HG02884 (cell line): ENCODE measurements at regions not wholly inside any gene's neighbourhood (a gene's known extent, or its start where the extent isn't known, plus 50 kb on each side); places are given as distances from the start of the nearest gene placed in this dataset.

Experiments used
- ATAC-seq: cut with Tn5 transposase; IDR thresholded peaks from one replicate; pipeline ENCODE4 v1.9.1; 2021; ENCODE audit warnings: mild to moderate bottlenecking, moderate library complexity; ENCODE audit not compliant: unreplicated experiment

DNA sequence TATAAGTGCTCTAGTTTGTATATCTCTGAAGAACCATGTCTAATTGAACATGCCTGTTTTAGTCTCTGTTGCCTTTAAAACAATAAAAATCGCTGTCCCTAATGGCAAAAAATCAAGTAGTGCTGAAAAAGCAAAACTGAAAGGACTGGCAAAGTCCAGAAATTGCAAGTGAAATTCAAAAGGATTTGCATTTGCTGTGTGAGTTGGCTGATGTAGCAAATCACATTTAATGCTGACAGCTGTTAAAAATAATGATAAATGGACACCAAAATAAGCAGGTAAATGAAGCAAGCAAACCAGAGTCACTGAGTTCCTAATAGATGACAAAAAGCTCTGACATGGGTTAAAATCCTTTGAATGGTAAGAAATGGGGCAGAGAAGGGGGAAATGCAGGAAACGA, 874.1 kb downstream of the GRM8 start:
- no peak for ATAC-seq

DNA sequence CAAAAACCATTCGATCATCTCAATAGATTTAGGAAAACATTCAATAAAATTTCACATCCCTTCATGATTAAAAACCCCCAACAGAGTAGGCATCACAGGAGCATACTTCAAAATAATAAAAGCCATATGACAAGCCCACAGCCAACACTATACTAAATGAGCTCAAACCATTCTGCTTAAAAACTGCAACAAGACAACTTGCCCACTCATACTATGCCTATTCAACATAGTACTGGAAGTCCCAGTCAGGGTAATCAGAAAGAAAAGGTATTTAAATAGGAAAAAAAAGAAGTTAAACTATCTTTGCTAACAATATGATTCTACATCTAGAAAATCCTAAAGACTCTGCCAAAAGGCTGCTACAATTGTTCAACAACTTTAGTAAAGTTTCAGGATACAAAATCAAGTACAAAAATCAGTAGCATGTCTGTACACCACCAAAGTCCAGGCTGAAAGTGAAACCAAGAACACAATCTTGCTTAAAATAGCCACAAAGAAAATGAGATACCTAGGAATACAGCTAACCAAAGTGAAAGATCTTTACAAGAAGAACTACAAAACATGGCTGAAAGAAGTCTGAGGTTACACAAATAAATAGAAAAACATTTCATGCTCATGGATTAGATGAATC, 882.6 kb downstream of the GRM8 start:
- ATAC-seq: no peak

DNA sequence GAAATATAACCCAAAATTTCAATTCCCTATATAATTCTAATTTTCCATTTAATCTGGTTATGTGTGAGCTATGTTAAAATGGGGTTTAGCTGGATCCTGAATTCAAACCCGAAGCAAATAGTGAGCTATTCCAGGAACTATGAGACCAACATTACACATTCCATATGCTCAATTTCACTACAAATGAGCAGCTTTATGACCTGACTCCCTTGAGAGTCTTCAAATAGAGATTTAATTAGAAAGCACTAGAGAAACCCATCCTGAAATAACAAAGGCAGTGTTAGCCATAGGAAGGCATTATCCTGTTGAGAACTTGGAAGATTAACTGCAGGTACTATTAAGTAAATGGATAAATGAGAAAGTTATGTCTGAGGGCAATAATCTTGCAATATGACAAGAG, 890.0 kb downstream of the GRM8 start:
- ATAC-seq: no peak

DNA sequence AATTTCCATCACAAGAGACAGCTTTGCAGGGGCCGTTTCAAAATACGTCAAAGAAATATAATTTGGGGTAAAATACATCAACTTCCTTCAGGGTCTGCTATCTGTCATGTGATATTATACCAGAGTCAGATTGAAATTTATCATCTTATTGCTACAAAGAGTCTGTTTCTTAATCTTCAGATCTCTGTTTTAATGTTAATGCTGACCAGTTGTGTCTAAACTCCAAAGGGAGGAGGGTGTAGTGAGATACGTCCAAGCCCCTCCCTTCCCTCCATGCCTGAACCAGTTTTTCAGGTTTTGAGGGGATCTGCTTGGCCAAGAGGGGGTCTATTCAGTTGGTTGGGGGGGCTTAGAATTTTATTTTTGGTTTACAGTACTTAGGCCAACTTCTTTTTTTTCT, 891.6 kb downstream of the GRM8 start:
- ATAC-seq: no peak

DNA sequence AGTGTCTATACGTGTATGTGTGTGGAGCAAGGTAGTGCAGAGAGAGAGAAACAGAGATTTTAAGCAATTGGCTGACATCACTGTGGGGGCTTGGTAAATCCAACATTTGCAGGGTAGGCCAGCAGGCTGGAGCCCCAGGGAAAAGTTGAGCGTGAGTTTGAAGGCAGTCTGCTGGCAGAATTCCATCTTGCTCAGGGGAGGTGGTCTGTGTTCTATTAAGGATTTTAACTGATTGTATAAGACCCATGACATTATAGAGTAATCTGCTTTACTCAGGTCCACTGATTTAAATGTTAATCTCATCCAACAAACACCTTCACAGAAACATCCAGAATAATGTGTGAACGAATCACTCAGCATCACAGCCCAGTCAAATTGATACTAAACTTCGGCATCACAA, 912.9 kb downstream of the GRM8 start:
- no peak for ATAC-seq

DNA sequence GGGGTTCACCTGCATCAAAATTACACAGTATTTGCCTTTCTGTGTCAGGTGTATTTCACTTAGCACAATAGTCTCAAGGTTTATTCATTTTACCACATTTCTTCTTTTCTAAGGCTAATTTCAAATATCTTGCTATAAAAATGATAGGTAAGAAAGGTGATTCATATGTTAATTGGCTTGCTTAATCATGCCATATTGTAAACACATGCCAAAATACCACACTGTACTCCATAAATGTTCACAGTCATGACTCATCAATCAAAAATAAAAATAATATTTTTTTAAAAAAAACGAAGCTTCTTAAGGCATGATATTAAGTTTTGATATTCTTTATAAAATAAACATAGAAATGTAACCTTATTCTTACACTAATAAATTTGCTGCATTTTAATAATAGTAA, 947.1 kb downstream of the GRM8 start:
- ATAC-seq: no peak

DNA sequence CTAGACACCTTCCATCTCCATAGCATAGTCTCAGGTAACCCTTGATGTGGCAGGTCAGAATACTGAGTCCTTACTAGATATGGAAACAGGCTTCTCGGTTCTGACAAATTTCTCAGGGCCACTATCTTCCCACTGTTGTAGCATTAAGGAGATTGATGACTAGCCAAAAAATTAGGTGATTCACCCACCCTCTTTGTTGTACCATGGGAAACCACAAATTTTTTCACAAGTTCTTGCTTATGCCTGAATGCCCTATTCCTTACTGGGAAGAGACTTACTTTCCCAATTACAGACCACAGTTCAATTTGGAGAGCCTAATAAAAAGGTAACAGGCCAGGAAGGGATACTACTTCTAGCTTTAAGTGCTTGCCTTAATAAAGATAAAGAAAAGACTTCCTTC, 948.8 kb downstream of the GRM8 start:
- no peak for ATAC-seq

DNA sequence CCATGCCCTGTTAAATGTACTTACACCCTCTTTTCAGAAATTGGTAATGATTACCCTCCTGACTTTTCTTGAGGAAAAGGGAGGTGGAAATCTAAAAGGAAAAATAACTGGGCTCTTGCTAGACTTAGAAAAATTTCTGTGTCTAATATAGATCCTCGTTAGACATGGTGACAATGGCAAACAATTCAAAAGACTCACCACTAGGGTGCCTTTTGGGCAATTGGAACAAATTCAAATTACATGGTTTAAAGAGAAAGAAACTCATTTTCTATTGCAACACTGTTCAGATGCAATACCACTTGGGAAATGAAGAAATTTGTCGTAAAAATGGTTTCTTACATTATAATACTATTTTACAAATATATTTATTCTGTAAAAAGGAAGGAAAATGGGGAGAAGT, 950.1 kb downstream of the GRM8 start:
- no peak for ATAC-seq

DNA sequence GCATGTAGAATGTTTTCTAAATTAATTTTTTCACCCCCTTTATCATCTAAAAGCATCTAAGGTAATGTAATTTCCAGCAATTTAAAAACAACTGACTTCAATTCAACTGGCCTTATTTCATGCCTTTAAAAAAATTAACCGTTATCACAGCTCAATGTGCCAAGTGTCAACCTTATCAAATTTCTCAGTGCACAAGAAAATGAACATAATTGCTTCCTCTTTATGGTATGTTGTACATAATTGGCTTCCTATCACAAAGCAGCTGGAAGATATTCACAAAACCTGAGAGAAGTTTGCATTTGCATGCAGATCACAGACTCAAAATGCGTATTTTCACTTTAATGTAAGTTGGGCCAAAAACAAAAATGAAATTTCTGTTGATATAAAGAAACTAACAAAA, 966.4 kb downstream of the GRM8 start:
- ATAC-seq: no peak

DNA sequence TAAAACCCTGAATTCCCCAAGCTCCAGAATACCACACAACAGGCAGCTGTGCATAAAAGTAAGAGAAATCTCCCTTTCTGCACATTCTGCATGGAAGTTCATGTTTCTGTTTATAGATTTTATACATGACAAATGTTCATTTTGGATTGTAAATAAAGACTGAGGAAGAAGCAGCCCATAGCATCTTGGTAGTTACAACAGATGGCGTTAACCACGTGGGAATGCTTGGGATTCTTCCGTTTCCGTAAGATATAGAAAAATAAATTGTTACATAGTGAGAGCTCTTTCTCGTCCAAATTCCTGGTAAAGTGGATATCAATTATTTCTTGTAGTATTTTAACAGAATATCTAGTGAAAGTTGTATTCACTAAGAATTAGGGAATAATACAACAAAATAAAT, 1016.5 kb downstream of the GRM8 start:
- no peak for ATAC-seq

DNA sequence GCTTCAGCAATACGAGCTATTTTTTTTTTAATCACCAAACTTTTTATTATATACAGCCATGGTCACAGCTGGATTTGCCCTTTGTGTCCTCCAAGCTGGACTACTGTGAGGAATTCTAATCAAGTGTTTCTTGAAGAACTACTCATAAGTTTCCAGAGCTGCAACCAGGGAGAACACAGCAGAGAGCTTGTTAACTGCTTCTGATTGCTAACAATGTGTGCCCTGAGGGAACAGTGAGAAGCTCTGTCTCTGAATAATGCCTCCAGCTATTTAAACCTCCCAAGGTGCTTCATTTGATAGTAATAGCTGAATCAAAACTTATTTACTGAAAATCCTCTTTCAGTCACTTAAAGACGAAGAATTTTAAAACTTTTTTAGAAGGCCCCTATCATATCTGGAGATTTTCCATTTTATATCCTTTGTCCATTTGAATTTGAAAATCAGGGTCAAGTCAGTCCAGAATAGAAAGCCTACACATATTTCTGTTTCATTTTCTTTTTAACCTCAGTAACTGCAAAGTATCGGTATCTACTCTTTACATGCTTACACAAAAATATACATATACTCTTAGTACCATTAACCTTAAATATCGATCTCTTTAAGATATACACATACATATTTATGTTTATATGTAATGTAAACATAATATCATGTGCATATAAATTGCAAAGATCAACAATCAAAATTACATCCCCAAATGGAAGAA, 1024.2 kb downstream of the GRM8 start:
- ATAC-seq: no peak

DNA sequence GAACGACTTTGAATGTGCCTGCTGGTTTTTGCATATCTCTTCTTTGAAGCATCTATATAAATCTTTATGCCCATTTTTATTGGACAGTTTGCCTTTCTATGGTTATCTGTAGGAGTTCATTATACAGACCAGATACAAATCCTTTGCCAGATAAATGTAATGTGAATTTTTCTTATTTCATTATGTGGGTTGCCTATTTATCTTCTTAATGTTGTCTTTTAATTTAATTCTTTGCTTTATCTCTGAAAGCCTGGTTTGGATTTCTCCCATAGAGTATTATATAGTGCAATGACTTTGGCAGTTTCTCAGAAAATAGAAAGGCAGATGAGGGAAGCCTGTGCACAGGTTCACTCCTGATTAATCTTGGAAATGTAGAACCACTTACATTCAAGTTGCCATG, 1025.1 kb downstream of the GRM8 start:
- no peak for ATAC-seq

DNA sequence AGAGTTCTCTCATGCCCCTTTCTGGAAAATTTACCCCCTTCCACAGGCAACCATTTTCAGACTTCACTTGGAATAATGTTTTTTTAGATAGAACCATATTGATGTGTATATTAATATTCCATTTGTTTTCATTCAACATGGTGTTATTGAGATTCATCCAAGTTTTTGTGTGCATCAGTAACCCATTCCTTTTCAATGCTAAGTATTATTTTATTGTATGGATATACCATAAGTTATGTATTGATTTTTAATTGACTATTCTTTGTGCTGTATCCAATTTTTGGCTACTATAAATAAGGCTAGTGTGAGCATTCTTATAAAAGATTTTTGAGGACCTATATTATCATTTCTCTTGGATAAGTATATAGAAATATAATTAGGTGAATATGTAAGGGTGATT, 1025.7 kb downstream of the GRM8 start:
- ATAC-seq: no peak

DNA sequence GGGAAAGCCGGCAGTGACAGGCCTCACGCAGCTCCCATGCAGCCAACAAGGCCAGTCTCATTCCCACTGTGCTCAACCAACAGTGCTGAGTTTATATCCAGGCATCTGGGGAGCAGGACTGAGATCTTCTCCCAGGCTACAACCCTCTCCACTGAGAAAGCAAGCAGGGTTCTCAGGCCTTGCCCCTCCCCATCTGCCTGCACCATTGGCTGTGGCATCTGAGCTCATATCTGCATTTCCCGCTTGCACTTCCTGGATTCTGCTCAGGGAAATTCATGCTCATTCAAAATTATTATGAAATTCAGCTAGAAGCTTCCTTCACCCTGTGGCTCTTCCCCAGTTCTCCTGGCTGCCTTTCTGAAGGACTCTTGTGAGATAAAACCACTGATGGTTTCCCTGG, 1029.0 kb downstream of the GRM8 start:
- ATAC-seq: no peak

DNA sequence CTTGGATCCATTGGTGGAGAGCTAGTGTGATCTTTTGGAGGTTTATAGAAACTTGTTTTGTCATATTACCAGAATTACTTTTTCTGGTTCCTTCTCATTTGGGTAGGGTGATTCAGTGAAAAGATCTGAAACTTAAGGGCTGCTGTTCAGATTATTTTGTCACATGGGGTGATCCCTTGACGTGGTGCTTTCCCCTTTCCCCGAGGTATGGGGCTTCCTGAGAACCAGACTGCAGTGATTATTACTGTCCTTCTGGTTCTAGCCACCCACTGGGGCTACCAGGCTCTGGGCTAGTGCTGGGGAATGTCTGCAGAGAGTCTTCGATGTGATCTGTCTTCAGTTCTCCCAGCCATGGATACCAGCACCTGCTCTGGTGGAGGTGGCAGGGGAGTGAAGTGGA, 1030.0 kb downstream of the GRM8 start:
- ATAC-seq: no peak

DNA sequence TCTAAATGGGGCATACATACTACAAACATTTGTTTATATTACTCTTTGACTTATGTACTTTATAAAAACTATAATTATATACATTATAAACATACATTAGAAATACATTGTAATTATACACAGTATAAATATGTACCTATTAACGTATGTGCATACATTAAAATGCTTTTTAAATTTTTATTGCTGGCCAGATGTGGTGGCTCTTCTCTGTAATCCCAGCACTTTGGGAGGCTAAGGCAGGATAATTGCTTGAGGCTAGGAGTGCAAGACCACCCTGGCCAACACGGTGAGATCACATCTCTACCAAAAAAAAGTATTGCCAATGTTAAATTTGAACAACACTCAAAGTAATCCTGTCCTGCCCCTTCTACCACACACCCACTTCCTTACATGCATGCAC, 1037.0 kb downstream of the GRM8 start:
- no peak for ATAC-seq

DNA sequence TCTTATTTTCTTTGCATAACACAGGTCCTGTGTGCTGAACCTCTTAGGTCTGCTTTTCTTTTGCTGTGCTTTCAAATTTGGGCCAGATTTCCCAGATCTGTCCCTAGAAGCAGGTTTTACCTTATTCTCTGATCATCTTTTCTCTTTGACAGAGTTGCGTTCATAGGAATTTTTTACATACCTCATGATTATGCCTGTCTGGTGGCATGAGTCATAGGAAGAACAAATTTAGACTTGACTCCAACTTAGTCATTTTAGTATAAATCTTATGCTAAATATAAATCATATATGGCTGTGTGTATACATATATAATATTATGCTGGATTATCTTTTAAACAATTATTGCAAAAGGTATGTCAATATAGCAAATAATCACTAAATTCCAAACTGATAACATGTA, 1038.9 kb downstream of the GRM8 start:
- ATAC-seq: no peak

DNA sequence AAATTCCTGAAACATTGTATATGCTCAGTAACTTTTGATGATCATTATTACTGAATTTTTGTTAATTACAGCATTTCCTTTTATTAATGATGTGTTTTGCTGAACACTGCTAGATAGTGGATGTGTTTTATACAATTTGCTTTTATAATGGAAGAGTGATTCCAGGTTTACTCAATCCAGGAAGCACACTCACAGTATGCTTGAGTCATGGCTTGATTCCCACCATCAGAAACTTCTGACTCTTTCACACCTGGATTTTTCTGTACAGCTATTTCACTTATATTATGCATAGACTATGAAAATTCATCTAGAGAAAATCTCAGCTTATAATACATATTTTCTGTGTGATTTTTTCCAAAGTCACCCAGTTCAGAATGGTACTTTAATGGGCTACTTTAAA, 1040.9 kb downstream of the GRM8 start:
- ATAC-seq: no peak

DNA sequence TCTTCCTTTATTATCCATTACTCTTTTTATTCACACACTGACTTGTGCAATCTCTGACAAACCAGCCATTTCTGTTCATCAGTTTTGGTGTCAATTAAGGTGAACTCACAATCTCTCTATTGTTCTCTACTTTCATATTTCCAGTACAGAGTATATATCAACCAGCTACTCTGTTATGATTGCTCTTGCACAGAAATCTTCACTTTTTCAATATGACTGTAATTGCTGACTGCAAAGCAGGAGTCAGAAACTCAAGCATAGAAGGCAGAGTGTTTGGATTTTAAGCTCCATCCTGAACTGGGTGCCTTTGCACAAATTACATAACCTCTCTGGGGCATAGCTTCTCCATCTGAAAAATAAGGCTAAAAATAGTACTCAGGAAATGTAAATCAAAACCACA, 1042.0 kb downstream of the GRM8 start:
- ATAC-seq: peak; percentile 62

DNA sequence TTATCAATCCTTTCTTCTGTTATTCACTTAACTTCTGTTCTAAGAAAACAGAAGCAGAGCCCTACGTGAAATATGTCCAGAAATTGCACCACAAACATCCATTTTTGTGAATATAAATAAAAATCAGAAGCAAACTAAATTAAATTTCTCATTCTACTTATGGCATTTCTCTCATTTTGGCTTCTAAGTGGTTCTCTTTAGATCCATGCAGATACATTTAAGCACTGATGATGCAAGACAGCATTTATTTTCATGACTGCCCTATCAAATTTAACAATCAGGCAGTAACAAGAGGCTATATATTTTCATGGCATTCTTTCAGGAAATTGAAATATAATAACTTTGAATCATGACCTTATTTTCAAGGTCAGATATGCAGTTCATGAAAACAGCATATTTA, 1049.6 kb downstream of the GRM8 start:
- no peak for ATAC-seq

DNA sequence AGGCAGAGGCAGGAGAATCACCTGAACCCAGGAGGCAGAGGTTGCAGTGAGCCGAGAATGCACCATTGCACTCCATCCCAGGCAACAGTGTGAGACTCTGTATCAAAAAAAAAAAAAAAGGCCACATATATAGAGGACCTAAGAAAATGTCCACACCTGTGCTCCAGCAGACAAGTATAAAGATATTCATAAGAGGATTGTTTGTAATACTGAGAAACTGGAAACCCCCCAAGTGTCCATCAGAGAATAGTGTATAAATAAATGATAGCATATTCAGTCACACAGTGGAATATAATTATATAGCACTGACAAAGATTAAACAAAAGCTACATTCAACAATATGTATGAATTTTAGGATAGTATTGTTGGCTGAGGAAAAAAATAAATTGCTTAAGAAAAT, 1050.6 kb downstream of the GRM8 start:
- ATAC-seq: no peak

DNA sequence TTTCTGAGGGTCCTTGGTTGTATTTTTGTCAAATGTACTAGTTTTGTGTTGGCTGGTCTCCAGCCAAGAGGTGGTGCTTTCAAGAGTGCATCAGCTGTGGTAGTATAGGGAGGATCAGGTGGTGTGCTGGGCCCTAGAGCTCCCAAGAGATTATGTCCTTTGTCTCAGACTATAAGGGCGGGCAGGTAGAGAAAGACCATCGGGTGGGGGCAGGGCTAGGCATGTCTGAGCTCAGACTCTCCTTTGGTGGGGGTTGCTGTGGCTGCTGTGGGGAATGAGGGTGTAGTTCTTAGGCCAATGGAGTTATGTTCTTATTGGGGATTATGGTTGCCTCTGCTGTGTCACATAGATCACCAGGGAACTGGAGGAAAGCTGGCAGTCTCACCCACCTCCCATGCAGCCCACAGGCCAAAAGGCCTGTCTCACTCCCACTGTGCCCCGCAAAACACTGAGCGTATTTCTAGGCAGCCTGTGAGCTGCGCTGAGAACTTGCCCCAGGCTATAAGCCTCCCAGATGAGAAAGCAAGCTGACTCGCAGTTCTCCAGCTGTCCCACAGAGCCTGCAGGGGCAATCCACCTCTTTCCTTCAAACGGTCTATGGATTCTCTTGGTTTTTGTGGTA, 1066.7 kb downstream of the GRM8 start:
- no peak for ATAC-seq

DNA sequence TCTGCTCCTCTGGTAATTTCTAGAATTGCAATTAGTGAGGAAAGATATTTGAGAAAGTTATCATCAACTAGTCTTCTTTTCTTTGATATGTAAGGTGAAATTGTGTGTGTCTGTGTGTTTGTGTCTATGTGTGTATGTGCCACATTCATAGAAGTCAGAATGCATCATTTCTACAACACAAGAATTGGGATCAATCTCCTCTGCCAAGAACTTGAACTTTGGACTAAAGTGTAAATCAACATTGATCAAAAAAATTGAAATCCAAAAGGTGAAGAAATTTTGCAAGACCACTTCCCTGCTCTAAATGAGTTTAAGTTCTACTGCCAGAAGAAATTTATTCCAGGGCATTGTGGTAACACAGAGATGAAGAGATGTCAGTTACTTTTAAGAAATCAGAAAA, 1072.8 kb downstream of the GRM8 start:
- ATAC-seq: no peak
